HepG2 (cell line): ENCODE measurements at regions not wholly inside any gene's neighbourhood (a gene's known extent, or its start where the extent isn't known, plus 50 kb on each side); places are given as distances from the start of the nearest gene placed in this dataset.

Experiments used
- EZH2 ChIP-seq: conservative IDR thresholded peaks from 2 replicates; pipeline ENCODE4 v1.6.1; 2012; ENCODE audit warnings: mild to moderate bottlenecking, low read depth, low read length, moderate library complexity
- HOXA5 ChIP-seq: sonication (generic); formaldehyde crosslinking; IDR thresholded peaks from 2 replicates; pipeline ENCODE4 v1.4.0; 2020; ENCODE audit warnings: missing genetic modification reagents
- JUN ChIP-seq: sonication (generic); formaldehyde crosslinking; IDR thresholded peaks from 2 replicates; pipeline ENCODE4 v1.4.0; 2020; ENCODE audit warnings: mild to moderate bottlenecking, missing genetic modification reagents
- MED1 ChIP-seq: sonication (generic); formaldehyde crosslinking; IDR thresholded peaks from 2 replicates; pipeline ENCODE4 v1.4.0; 2020; ENCODE audit warnings: missing genetic modification reagents
- U2AF1 ChIP-seq: fragments of 200-400 bp; formaldehyde crosslinking; optimal IDR thresholded peaks from 2 replicates; pipeline ENCODE3; 2017; ENCODE audit warnings: mild to moderate bottlenecking, low read depth, low read length

GRCh38 chr12:60337839-60338549 lies 742.2 kb downstream of the SLC16A7 start:
- TF ChIP-seq HOXA5 (CRISPR knock-in tag): no peak
- TF ChIP-seq MED1: no peak
- no peak for TF ChIP-seq EZH2
- no peak for TF ChIP-seq U2AF1
- no peak for TF ChIP-seq JUN
